A549 (cell line): ENCODE measurements at regions not wholly inside any gene's neighbourhood (a gene's known extent, or its start where the extent isn't known, plus 50 kb on each side); places are given as distances from the start of the nearest gene placed in this dataset.

Experiments used
- CHD2 ChIP-seq: fragments of 150-350 bp; IDR thresholded peaks from 2 replicates; pipeline ENCODE4 v1.6.1; 2014; ENCODE audit warnings: low read length; ENCODE audit not compliant: partially characterized antibody
- CTCF ChIP-seq: fragments of >200 bp; sonication (Bioruptor Twin); formaldehyde crosslinking; IDR thresholded peaks from 3 replicates; pipeline ENCODE4 v1.5.1; 2016
- EHMT2 ChIP-seq: fragments of 200-600 bp; sonication (generic); IDR thresholded peaks from 2 replicates; pipeline ENCODE4 v1.6.1; 2016; ENCODE audit warnings: antibody characterized with exemption, low read depth, mild to moderate bottlenecking, moderate library complexity
- SMC3 ChIP-seq: fragments of >200 bp; sonication (Bioruptor Twin); formaldehyde crosslinking; IDR thresholded peaks from 3 replicates; pipeline ENCODE4 v1.6.1; 2018; ENCODE audit warnings: inconsistent platforms

GRCh38 chr4:98793658-98794057 lies 135.2 kb upstream of the TSPAN5 start:
- TF ChIP-seq CHD2, result no peak
- no peak for TF ChIP-seq SMC3
- no peak for TF ChIP-seq CTCF
- no peak for TF ChIP-seq EHMT2
